ENCODE measurements at regions not wholly inside any gene's neighbourhood (a gene's known extent, or its start where the extent isn't known, plus 50 kb on each side); places are given as distances from the start of the nearest gene placed in this dataset.
A peak's percentile ranks its signal among the peaks of the same experiment; 100 is the strongest.

- no peak overlapping the region for H3K4me2 ChIP-seq
Observed at GRCh38 chr18:76167845-76168621, 327.0 kb downstream of the ZNF516 start.

GRCh38 chr18:76167410-76167809 lies 327.6 kb downstream of the ZNF516 start:
- no peaks in the 10 kb centered on the region for H3K36me3 Mint-ChIP-seq
- TF ChIP-seq EZH2 (IDR thresholded peaks at IDR 0.05) = no peak
- no peak for TF ChIP-seq EZH2phosphoT487 (IDR thresholded peaks at IDR 0.05)
- no peak for TF ChIP-seq CTCF (IDR thresholded peaks at IDR 0.05)
- Histone ChIP-seq H3K4me3 (no peak overlapping the region), H2AFZ (replicated peaks) (no peak overlapping the region), H3K4me2 (no peak overlapping the region), H3K79me2 (ENCODE audit: low read depth) (no peaks in the 10 kb centered on the region), H3K9ac (no peak overlapping the region), H3K27me3 (no peaks in the 10 kb centered on the region), H3K36me3 (no peaks in the 10 kb centered on the region), H3K4me1 (no peaks in the 10 kb centered on the region), H3K9me3 (ENCODE audit: low read depth) (no peaks in the 10 kb centered on the region), H3K27ac (no peak overlapping the region), H4K20me1 (ENCODE audit: low read depth) (no peaks in the 10 kb centered on the region), H3F3A (ENCODE audit: low read depth) (no peaks in the 10 kb centered on the region)
- no peaks in the 10 kb centered on the region for H3K9me3 Mint-ChIP-seq
- H3K27me3 Mint-ChIP-seq (ENCODE audit: insufficient read depth, low read depth) = peaks cover 4% of the 10 kb centered on the region
- H3K4me1 Mint-ChIP-seq = no peaks in the 10 kb centered on the region
- H3K27ac Mint-ChIP-seq = no peak overlapping the region
- no peak overlapping the region for H3K4me3 Mint-ChIP-seq
- DNase-seq (ENCODE audit: low spot score) = no peak

More at GRCh38 chr18:76167845-76168621, 327.0 kb downstream of the ZNF516 start:
- no peak overlapping the region for H3K9ac ChIP-seq
- no peak overlapping the region for H3K27ac ChIP-seq
- Mint-ChIP-seq H3K27me3 (ENCODE audit: insufficient read depth, low read depth) (peaks cover 3% of the 10 kb centered on the region), H3K4me3 (no peak overlapping the region), H3K27ac (no peak overlapping the region), H3K36me3 (no peaks in the 10 kb centered on the region), H3K9me3 (no peaks in the 10 kb centered on the region), H3K4me1 (no peaks in the 10 kb centered on the region)
- peak overlapping the region; percentile 73 for H2AFZ ChIP-seq (replicated peaks)
- no peaks in the 10 kb centered on the region for H3K79me2 ChIP-seq (ENCODE audit: low read depth)
- no peaks in the 10 kb centered on the region for H3F3A ChIP-seq (ENCODE audit: low read depth)
- no peaks in the 10 kb centered on the region for H3K9me3 ChIP-seq (ENCODE audit: low read depth)
- H3K27me3 ChIP-seq = no peaks in the 10 kb centered on the region
- no peak for TF ChIP-seq EZH2 (IDR thresholded peaks at IDR 0.05)
- no peak for TF ChIP-seq CTCF (IDR thresholded peaks at IDR 0.05)
- no peaks in the 10 kb centered on the region for H4K20me1 ChIP-seq (ENCODE audit: low read depth)
- no peak for DNase-seq (ENCODE audit: low spot score)
- no peaks in the 10 kb centered on the region for H3K4me1 ChIP-seq
- no peak overlapping the region for H3K4me3 ChIP-seq
- no peaks in the 10 kb centered on the region for H3K36me3 ChIP-seq

GRCh38 chr18:76162886-76163285 lies 332.2 kb downstream of the ZNF516 start:
- H3K9me3 ChIP-seq (ENCODE audit: low read depth) = no peaks in the 10 kb centered on the region
- no peaks in the 10 kb centered on the region for H3K27me3 ChIP-seq
- H3K4me3 ChIP-seq = no peak overlapping the region
- H3K79me2 ChIP-seq (ENCODE audit: low read depth) = no peaks in the 10 kb centered on the region
- H3K36me3 ChIP-seq = no peaks in the 10 kb centered on the region
- no peaks in the 10 kb centered on the region for H3K36me3 Mint-ChIP-seq
- no peaks in the 10 kb centered on the region for H4K20me1 ChIP-seq (ENCODE audit: low read depth)
- no peaks in the 10 kb centered on the region for H3K4me1 Mint-ChIP-seq
- H3F3A ChIP-seq (ENCODE audit: low read depth) = no peaks in the 10 kb centered on the region
- no peaks in the 10 kb centered on the region for H3K4me1 ChIP-seq
- H3K4me3 Mint-ChIP-seq = no peak overlapping the region
- no peak for TF ChIP-seq EZH2 (IDR thresholded peaks at IDR 0.05)
- TF ChIP-seq EZH2phosphoT487 (IDR thresholded peaks at IDR 0.05) = no peak
- no peak for TF ChIP-seq CTCF (IDR thresholded peaks at IDR 0.05)
- no peak overlapping the region for H3K27ac ChIP-seq
- H3K9ac ChIP-seq = no peak overlapping the region
- DNase-seq (ENCODE audit: low spot score) = no peak
- H3K27ac Mint-ChIP-seq = no peak overlapping the region
- H2AFZ ChIP-seq (replicated peaks) = no peak overlapping the region
- peaks cover 4% of the 10 kb centered on the region for H3K27me3 Mint-ChIP-seq (ENCODE audit: insufficient read depth, low read depth)
- no peak overlapping the region for H3K4me2 ChIP-seq
- H3K9me3 Mint-ChIP-seq = no peaks in the 10 kb centered on the region
